MV-4-11 (cell line): ENCODE measurements at regions not wholly inside any gene's neighbourhood (a gene's known extent, or its start where the extent isn't known, plus 50 kb on each side); places are given as distances from the start of the nearest gene placed in this dataset.

Experiments
- DNase-seq: peaks from one replicate; lab custom pipeline; 2025; lab: John Stamatoyannopoulos, UW

- DNase-seq = no peak
Observed at GRCh38 chr17:5694551-5694950, 110.2 kb upstream of the NLRP1 start.

GRCh38 chr17:5695480-5695879 is 111.2 kb upstream of the NLRP1 start:
- no peak for DNase-seq

GRCh38 chr17:5698959-5699358 is 114.7 kb upstream of the NLRP1 start:
- DNase-seq = no peak

- no peak for DNase-seq
Observed at GRCh38 chr17:5699814-5700213, 115.5 kb upstream of the NLRP1 start.

GRCh38 chr17:5700745-5701144 is 116.4 kb upstream of the NLRP1 start:
- no peak for DNase-seq

- no peak for DNase-seq
Observed at GRCh38 chr17:5701381-5701780, 117.1 kb upstream of the NLRP1 start.

- no peak for DNase-seq
Observed at GRCh38 chr17:5702951-5703510, 118.7 kb upstream of the NLRP1 start.

- no peak for DNase-seq
Observed at GRCh38 chr17:5703736-5704135, 119.4 kb upstream of the NLRP1 start.

- no peak for DNase-seq
Observed at GRCh38 chr17:5705081-5705875, 121.0 kb upstream of the NLRP1 start.

- no peak for DNase-seq
Observed at GRCh38 chr17:5705876-5706576, 121.7 kb upstream of the NLRP1 start.

GRCh38 chr17:5706577-5707210 is 122.4 kb upstream of the NLRP1 start:
- DNase-seq = peak; percentile 50

GRCh38 chr17:5707482-5707881 is 123.2 kb upstream of the NLRP1 start:
- DNase-seq = no peak

GRCh38 chr17:5708344-5708743 is 124.0 kb upstream of the NLRP1 start:
- no peak for DNase-seq

GRCh38 chr17:5711344-5711743 is 127.0 kb upstream of the NLRP1 start:
- no peak for DNase-seq

- no peak for DNase-seq
Observed at GRCh38 chr17:5714993-5715392, 130.7 kb upstream of the NLRP1 start.

- peak; percentile 97 for DNase-seq
Observed at GRCh38 chr17:5715478-5715877, 131.2 kb upstream of the NLRP1 start.

GRCh38 chr17:5718726-5719125 is 134.4 kb upstream of the NLRP1 start:
- no peak for DNase-seq

GRCh38 chr17:5719976-5720375 is 135.7 kb upstream of the NLRP1 start:
- DNase-seq = no peak

GRCh38 chr17:5730373-5730772 is 146.1 kb upstream of the NLRP1 start:
- DNase-seq = no peak

GRCh38 chr17:5740937-5741336 is 156.6 kb upstream of the NLRP1 start:
- DNase-seq = no peak

GRCh38 chr17:5741810-5742209 is 157.5 kb upstream of the NLRP1 start:
- DNase-seq = no peak

- no peak for DNase-seq
Observed at GRCh38 chr17:5745111-5745813, 161.0 kb upstream of the NLRP1 start.
